NCI-H446 (cell line): ENCODE measurements at regions not wholly inside any gene's neighbourhood (a gene's known extent, or its start where the extent isn't known, plus 50 kb on each side); places are given as distances from the start of the nearest gene placed in this dataset.

Source experiments
- DNase-seq, 2 experiments: peaks; one replicate each; lab custom pipeline; 2025; lab: John Stamatoyannopoulos, UW

- no peak for DNase-seq
Observed at GRCh38 chr4:108365551-108365950, 196.8 kb upstream of the LEF1 start.

GRCh38 chr4:108361886-108362285, 193.2 kb upstream of the LEF1 start:
- no peak for DNase-seq

DNA sequence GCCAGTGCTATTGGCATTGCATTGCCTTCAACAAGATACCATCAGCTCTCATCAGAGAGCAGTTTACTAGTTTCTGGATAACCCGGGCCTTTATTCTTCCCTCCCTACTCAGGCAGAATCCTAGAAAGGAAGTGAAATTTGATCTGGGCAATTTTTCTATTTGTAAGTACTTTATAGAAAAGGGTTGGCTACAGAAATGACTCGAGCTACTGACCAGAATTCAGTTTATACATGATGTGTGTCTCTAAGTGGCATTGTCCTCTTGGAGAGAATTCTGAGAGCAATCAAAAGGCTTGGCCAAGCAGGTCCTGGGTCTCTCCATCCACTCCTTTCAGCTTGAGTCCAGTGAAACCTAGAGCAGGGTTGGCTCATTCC, 192.7 kb upstream of the LEF1 start:
- no peak for DNase-seq

DNA sequence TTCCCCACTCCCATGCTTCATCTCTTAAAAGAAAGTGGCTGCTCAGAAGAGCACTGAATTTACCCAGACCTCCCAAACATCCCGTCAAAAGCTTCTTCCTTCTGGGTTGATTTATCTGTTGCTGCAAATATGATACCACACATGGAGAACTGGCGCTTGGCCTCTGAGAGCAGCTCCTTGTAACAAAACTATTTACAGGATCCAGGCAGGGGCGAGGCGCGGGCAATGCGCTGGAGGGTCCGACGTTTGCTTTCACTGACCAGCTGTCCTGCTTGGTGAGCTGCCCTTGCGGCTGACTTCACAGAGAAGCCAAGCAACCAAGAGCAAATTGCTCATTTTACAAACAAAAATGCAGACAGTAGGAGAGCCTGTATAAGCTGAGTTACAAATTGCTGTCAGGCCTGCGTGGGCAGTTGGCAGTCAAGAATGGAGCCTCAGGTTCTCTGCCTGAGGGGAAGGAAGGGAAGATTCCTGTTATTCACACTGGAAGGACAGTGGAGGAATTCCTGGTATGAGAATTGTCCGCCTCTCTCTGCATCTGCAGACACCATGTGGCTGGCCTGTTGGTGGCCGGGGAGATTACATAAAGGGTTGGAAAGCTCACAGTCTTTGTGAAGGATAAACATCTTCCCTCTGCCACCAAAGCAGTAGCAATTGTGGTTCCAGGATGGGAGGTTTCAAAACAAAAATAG, 192.2 kb upstream of the LEF1 start:
- DNase-seq: no peak

- no peak for DNase-seq
Observed at GRCh38 chr4:108359986-108360681, 191.4 kb upstream of the LEF1 start.

DNA sequence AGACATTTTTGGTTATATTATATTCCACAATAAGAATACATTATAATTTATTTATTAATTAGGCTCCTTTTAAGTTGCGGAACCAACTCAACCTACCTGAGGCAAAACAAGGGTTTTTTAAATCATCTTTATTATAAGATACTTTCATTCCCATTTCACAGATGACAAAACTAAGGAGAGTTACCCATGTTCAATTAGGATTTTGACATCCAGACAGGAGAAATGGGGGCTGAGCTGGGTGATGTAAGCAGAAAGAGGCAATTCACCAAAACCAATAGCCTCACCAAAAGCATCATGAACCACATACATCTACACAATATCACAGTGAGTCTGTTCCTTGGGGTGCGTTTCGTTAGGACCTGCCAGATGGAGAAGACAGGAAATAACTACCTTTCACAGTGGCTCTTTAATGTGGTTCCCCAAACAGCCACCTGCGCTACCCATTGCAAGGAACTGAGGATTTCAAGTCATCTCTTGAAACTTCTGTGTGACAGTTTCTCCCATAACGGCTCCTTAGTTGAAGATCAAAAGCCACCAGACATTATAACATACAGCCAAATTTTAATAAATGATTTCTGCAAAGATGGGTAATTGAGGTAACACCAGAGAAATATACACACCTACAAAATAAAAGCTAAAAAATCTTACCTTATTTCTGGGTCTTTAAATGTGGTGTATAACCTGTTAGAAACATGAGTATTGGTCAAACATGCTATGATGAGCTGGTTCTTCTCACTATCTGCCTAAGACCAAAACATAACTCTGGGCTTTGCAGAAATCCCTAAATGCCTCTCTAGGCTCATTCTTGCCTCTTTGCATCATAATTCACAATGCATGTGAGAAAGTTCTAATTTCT, 190.6 kb upstream of the LEF1 start:
- no peak for DNase-seq

GRCh38 chr4:108355902-108356535, 187.3 kb upstream of the LEF1 start:
- DNase-seq: peak; percentile 3 to 63

DNA sequence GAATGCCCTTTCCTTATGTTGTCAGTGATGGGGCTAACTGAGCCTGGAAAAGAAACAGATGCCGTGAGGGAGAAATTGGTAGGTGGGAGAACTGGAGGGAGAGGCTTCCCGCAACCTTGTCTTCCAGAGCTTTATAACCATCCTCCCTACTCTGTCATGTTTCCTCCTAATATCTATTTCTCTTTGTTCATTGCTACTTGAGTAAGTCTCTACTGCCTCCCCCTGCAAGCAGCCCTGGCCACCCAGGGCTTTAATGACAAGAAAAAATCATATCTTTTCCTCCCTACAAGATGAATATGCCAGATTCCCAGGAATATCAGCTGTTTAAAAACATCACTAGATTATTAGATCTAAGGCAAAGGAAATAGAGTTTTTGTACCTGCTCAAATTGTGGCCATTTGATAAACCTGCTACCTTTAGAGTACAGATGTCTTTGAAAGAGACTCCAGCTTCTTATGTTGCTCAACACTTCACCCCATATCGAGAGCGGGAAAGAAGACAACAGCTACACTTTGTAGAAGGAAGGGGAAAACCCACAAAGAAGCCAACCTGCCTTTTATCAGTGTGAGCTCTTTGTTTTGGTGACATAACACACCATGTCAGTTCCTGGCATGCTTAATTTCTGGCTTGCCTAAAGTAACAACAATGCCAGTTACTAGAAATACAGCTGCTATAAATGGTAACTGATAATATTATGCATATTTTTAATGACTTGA, 186.6 kb upstream of the LEF1 start:
- DNase-seq: no peak

DNA sequence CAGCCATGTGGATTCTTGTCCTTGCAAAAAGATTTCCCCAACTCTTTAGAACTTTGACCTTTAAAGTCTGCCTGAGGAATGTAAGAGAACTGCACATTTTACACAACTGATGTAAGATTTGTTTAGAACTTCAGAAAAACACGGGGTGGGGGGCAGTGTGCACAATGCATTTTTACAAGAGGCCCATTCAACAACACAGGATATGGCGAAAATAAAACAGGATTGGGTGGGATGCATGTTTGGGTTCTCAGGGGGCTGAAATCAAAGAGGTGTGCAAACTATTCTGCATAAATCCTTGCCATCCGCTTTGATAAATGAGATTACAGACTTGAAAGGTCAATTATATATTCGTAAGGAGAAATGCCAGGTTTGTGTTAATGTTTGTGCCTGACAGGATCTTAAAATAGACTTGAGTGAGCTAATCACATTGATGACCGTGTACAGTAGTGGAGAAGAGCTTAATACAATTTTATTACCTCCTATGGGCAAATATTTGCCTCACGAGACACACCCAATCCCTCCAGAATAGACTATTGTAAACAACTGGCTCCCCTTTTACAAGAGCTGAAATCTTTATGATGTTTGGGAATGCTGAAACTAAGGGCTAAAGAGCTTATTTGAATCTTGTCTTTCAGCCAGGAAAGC, 184.1 kb upstream of the LEF1 start:
- DNase-seq: no peak

- DNase-seq: no peak
Observed at GRCh38 chr4:108351791-108352190, 183.1 kb upstream of the LEF1 start.

DNA sequence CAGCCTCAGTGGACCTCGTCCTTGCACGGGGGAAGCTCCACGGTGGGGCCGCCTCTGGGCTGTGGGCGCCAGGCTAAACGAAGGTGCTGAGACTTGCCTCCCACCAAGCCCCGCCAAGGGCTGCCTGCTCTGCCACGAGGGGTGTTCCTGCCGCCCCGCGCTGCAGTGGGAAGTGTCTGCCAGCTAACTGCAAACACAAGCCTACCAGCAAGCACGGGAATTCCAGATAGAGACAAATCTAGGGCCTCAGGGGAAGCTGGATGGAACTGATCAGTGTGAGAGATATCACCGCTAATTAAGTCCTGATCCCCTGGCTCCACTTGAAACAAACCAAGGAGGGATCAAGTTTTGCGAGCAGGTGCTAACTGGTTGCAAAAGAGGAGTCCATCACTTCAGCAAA, 181.6 kb upstream of the LEF1 start:
- no peak for DNase-seq

DNA sequence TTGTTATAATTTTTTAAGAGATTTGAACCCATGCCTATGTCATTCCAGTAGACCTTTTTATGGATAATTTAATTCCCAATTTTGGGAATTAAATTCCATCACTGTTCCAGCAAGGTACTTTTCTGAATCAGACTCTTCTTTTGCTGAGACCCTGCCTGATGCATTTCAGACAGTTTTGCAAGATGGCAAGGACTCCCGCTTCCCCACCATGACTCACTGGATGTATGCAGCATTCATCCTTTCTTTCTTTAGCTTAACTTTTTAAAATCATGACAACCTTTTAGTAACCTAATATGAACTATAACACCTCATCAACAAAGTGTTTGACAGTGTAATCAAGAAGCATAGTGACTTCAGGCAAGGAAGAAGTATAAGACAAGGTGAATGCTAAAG, 178.1 kb upstream of the LEF1 start:
- DNase-seq: no peak

- DNase-seq: no peak
Observed at GRCh38 chr4:108345862-108346817, 177.4 kb upstream of the LEF1 start.

GRCh38 chr4:108342325-108342970, 173.7 kb upstream of the LEF1 start:
- no peak for DNase-seq

DNA sequence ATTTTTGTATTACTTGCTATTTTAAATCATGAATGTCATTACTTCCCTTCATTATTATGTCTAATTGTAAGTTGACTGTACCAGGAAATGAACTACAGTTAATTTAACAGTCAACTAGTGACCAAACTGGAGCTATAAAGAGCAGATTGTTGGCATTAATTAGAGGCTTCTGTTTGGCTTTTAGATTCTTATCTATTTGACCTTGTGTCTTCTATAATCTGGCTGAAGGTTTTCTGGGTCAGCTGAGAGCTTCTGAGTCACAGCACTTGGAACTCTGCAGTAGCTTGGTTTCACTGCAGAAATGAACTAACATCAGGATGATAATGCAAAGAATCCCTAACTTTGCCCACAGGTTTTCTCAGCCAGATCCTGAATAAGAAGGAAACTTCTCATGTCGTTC, 169.2 kb upstream of the LEF1 start:
- DNase-seq: no peak

DNA sequence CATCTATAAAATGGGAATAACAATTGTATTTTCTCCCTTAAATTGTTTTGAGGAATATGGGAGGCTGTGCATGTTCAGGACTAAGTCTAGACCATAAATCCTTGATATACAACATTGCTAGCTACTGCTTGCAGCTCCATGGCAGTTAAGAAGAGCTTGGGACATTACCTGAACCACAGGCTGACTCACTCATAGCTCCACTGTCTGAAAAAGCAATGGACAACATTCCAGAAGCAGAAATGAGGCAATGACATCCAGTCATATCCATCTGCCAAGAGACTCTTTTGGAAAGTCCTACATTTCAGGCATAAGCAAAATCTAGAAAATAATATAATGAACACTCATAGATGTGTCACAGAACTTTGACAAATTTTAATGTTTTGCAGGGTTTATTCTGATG, 167.3 kb upstream of the LEF1 start:
- no peak for DNase-seq

DNA sequence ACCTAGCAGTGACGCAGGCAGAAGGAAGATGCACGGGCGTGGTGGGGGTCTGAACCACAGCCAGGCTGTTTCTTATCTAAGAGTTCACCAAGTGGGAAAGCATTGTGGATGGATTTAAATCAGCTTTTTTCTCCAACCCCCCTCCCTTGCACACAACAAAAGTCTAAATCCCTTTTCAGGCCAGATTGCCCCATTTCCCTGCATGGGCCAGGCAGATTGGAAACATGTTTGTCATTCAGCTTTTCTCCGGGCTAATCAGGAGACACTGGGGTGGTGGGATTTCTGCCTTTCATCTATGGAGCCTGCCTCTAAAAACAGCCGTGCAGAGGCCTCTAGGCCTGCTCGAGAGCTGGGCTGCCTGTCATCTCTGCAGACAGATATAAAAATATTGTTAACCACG, 166.3 kb upstream of the LEF1 start:
- DNase-seq: no peak

- no peak for DNase-seq
Observed at GRCh38 chr4:108334031-108334430, 165.3 kb upstream of the LEF1 start.

DNA sequence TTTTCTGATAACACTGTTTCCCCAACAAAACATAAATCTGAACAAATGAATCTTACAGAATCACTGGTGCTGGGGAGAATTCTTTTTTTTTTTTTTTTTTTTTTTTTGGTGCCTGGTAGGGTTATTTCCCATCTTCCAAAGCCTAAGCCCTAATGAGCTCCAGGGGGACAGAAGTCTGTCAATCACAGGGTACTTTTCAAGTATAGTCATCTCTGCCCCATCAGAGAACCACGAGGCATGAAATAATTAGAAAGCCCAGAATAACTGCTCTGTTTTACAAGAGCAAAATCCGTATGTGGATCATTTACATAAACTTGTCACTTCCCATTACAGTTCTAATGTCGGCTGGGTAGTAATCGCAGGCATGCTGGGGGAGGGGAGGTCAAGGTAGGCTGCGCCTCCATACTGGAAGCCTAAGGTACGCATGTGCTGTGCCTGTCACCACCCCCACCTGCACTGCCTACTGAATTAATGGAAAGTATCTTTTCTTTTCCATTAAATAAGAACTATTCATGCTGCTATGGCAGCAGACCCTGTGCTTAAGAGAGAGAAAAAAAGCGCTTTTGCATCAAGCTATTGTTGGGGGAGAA, 164.7 kb upstream of the LEF1 start:
- no peak for DNase-seq
